SK-N-SH (cell line): ENCODE measurements at regions not wholly inside any gene's neighbourhood (a gene's known extent, or its start where the extent isn't known, plus 50 kb on each side); places are given as distances from the start of the nearest gene placed in this dataset.

Experiments
- CTCF ChIA-PET: fragments of 300-600, 350-600 bp; formaldehyde crosslinking; extraction: SDS; loops from one replicate; lab custom pipeline; 2021; lab: Yijun Ruan, JAX
- POLR2A ChIA-PET: fragments of 350-600 bp; sonication (Branson Sonifier 250); formaldehyde crosslinking; extraction: SDS; loops from one replicate; lab custom pipeline; 2020; ENCODE audit warnings: antibody characterized with exemption, inconsistent platforms; lab: Yijun Ruan, JAX
- DNase-seq: peaks from one replicate; pipeline ENCODE4 v3.0.0; 2012
- H2AFZ ChIP-seq: fragments of 200-600 bp; sonication (generic); 2 replicates; pipeline ENCODE4 v1.8.1; 2016; ENCODE audit warnings: antibody characterized with exemption, mild to moderate bottlenecking, low read depth
- H3F3A ChIP-seq: fragments of 200-600 bp; sonication (generic); replicated peaks from 2 replicates; pipeline ENCODE3; 2016; ENCODE audit warnings: antibody characterized with exemption, mild to moderate bottlenecking; ENCODE audit not compliant: insufficient read depth
- H3K27ac ChIP-seq, 2 experiments: fragments of 200-500 bp in 1 of 2; fragments of 200-600 bp in 1 of 2; sonication (Bioruptor generic) in 1 of 2; sonication (generic), shearing (Covaris generic) in 1 of 2; 2 replicates each; pipeline versions ENCODE4 v1.5.1 to v1.6.1; 2014 to 2016; ENCODE audit warnings: low read depth in 2 of 2, inconsistent platforms in 1 of 2, low read length in 1 of 2, mild to moderate bottlenecking in 1 of 2, mixed read lengths in 1 of 2
- H3K27me3 ChIP-seq: fragments of 200-600 bp; sonication (generic), shearing (Covaris generic); 2 replicates; pipeline ENCODE4 v1.6.1; 2016; ENCODE audit warnings: mixed run types; ENCODE audit not compliant: insufficient read depth
- H3K36me3 ChIP-seq, 2 experiments: fragments of 200-500 bp in 1 of 2; fragments of 200-600 bp in 1 of 2; sonication (Bioruptor generic) in 1 of 2; sonication (generic) in 1 of 2; replicated peaks in 1 of 2; 2 replicates each; pipeline versions ENCODE3 to v1.5.1; 2014 to 2016; ENCODE audit warnings: low read length in 1 of 2, mild to moderate bottlenecking in 1 of 2; ENCODE audit not compliant: insufficient read depth in 2 of 2, control insufficient read depth in 1 of 2
- H3K4me1 ChIP-seq, 2 experiments: fragments of 200-500 bp in 1 of 2; fragments of 200-600 bp in 1 of 2; sonication (Bioruptor generic) in 1 of 2; sonication (generic), shearing (Covaris generic) in 1 of 2; 2 replicates each; pipeline versions ENCODE4 v1.5.1 to v1.6.1; 2014 to 2016; ENCODE audit warnings: low read depth in 1 of 2, low read length in 1 of 2, mixed run types in 1 of 2; ENCODE audit not compliant: insufficient read depth in 2 of 2, control insufficient read depth in 1 of 2
- H3K4me2 ChIP-seq: fragments of 200-600 bp; sonication (generic), shearing (Covaris generic); 2 replicates; pipeline ENCODE4 v1.6.1; 2017; ENCODE audit warnings: mixed run types
- H3K4me3 ChIP-seq, 2 experiments: fragments of 200-500 bp in 1 of 2; fragments of 200-600 bp in 1 of 2; sonication (Bioruptor generic) in 1 of 2; sonication (generic), shearing (Covaris generic) in 1 of 2; 2 replicates each; pipeline versions ENCODE4 v1.5.1 to v1.8.1; 2014 to 2016; ENCODE audit warnings: low read depth in 2 of 2, inconsistent platforms in 1 of 2, low read length in 1 of 2, mild to moderate bottlenecking in 1 of 2, mixed read lengths in 1 of 2, moderate library complexity in 1 of 2
- H3K79me2 ChIP-seq: fragments of 200-600 bp; sonication (generic); 2 replicates; pipeline ENCODE4 v1.8.1; 2017; ENCODE audit warnings: mild to moderate bottlenecking; ENCODE audit not compliant: insufficient read depth
- H3K9ac ChIP-seq: fragments of 200-600 bp; sonication (generic); 2 replicates; pipeline ENCODE4 v1.6.1; 2017; ENCODE audit warnings: mixed run types
- H3K9me2 ChIP-seq: fragments of 200-600 bp; sonication (generic); 2 replicates; pipeline ENCODE4 v1.6.1; 2017; ENCODE audit warnings: mixed run types
- H3K9me3 ChIP-seq: fragments of 200-600 bp; sonication (generic); 2 replicates; pipeline ENCODE4 v1.6.1; 2017; ENCODE audit warnings: mixed run types, mild to moderate bottlenecking, moderate library complexity
- H4K20me1 ChIP-seq: fragments of 200-600 bp; sonication (generic); 2 replicates; pipeline ENCODE4 v1.6.1; 2017; ENCODE audit warnings: mild to moderate bottlenecking, mixed run types; ENCODE audit not compliant: insufficient read depth
- CHD2 ChIP-seq: fragments of 150-350 bp; IDR thresholded peaks from 2 replicates; pipeline ENCODE4 v1.6.1; 2018; ENCODE audit warnings: low read length; ENCODE audit not compliant: partially characterized antibody
- ELF1 ChIP-seq: IDR thresholded peaks from 2 replicates; pipeline ENCODE4 v1.4.0; 2012
- EP300 ChIP-seq, 2 experiments: IDR thresholded peaks; 2 replicates each; pipeline versions ENCODE4 v1.4.0 to v1.6.1; 2012; ENCODE audit warnings: borderline replicate concordance in 1 of 2, low read depth in 1 of 2, low read length in 1 of 2
- EZH2phosphoT487 ChIP-seq: fragments of 200-600 bp; sonication (generic); IDR thresholded peaks from 2 replicates; pipeline ENCODE4 v1.6.1; 2017; ENCODE audit warnings: low read depth, mixed run types, mild to moderate bottlenecking, antibody characterized with exemption, moderate library complexity, borderline replicate concordance
- FOSL2 ChIP-seq: IDR thresholded peaks from 2 replicates; pipeline ENCODE4 v1.4.0; 2012; ENCODE audit warnings: low read depth, mild to moderate bottlenecking, moderate library complexity, borderline replicate concordance
- FOXJ3 ChIP-seq: sonication (generic); formaldehyde crosslinking; IDR thresholded peaks from 2 replicates; pipeline ENCODE4 v1.5.1; 2020; ENCODE audit warnings: mild to moderate bottlenecking, missing genetic modification reagents
- GABPA ChIP-seq: IDR thresholded peaks from 2 replicates; pipeline ENCODE4 v1.4.0; 2012; ENCODE audit warnings: low read depth, mild to moderate bottlenecking
- JUND ChIP-seq: IDR thresholded peaks from 2 replicates; pipeline ENCODE4 v1.4.0; 2012
- MEF2A ChIP-seq: IDR thresholded peaks from 2 replicates; pipeline ENCODE4 v1.4.0; 2012; ENCODE audit warnings: low read depth, borderline replicate concordance
- NFIC ChIP-seq: IDR thresholded peaks from 2 replicates; pipeline ENCODE4 v1.4.0; 2012; ENCODE audit warnings: borderline replicate concordance
- NRF1 ChIP-seq: IDR thresholded peaks from 2 replicates; pipeline ENCODE4 v1.6.1; 2012; ENCODE audit warnings: low read depth, mild to moderate bottlenecking, low read length
- POLR2AphosphoS5 ChIP-seq: IDR thresholded peaks from 2 replicates; pipeline ENCODE4 v1.6.1; 2012; ENCODE audit warnings: low read depth, low read length
- RAD21 ChIP-seq: IDR thresholded peaks from 2 replicates; pipeline ENCODE4 v1.6.1; 2012; ENCODE audit warnings: mild to moderate bottlenecking, low read length
- RXRA ChIP-seq: IDR thresholded peaks from 2 replicates; pipeline ENCODE4 v1.4.0; 2012; ENCODE audit warnings: low read depth, mild to moderate bottlenecking, borderline replicate concordance
- TAF1 ChIP-seq: IDR thresholded peaks from 2 replicates; pipeline ENCODE4 v1.6.1; 2012; ENCODE audit warnings: low read depth, mild to moderate bottlenecking, low read length, moderate library complexity, borderline replicate concordance
- TEAD4 ChIP-seq: IDR thresholded peaks from 2 replicates; pipeline ENCODE4 v1.4.0; 2012; ENCODE audit warnings: mild to moderate bottlenecking, borderline replicate concordance; ENCODE audit not compliant: insufficient read depth
- whole genome bisulfite sequencing: methylation state at CpG from one replicate; pipeline ENCODE4 v1.1.6; 2017; ENCODE audit warnings: low lambda C conversion rate; 5-methylcytosine and 5-hydroxymethylcytosine counted together
- TF ChIP-seq, protein P1 (sequence below): IDR thresholded peaks from 2 replicates; pipeline ENCODE4 v1.4.0; 2012; ENCODE audit warnings: low read depth, borderline replicate concordance
- TF ChIP-seq, protein P2 (sequence below): IDR thresholded peaks from 2 replicates; pipeline ENCODE4 v1.4.0; 2012; ENCODE audit warnings: low read depth
- TF ChIP-seq, protein P3 (sequence below): fragments of 150-350 bp; IDR thresholded peaks from 2 replicates; pipeline ENCODE4 v1.6.1; 2016; ENCODE audit warnings: mild to moderate bottlenecking, low read depth, low read length
- TF ChIP-seq, protein P4 (sequence below): fragments of 150-350 bp; IDR thresholded peaks from 2 replicates; pipeline ENCODE4 v1.6.1; 2017; ENCODE audit warnings: antibody characterized with exemption, low read length, low read depth, borderline replicate concordance

DNA sequence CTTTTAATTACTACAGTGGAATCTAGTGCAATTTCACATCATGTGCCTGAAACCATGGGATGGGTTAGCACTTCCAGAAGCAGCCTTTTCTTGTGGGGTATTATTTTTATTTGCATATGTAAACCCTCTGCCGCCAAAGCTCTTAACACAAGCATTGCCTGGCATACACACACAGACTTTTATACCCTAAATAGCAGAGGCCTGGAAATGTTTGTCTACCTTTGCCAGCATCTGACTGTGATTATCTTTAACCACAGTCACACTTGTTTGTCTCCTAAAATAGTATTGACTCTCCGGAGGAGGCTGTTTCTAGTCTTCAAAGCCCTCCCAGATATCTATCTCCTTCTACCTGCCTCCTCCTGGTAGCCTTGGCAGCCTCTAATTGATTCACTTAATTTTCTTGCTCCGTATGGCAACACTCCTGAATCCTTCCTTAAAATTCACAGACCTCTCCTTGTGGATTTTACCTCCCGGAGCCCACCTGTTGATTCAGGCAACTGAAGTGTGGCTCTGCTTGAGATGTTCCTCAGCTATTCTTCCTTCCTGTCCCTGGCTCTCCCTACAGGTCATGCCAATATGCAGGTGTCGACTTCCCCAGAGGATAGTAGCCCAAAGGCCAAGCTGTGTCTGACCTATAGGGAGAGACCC is 127.1 kb upstream of the UMPS start (continued):
- TF ChIP-seq NFIC (no peak), POLR2AphosphoS5 (no peak)
- TF ChIP-seq, protein P1, sequence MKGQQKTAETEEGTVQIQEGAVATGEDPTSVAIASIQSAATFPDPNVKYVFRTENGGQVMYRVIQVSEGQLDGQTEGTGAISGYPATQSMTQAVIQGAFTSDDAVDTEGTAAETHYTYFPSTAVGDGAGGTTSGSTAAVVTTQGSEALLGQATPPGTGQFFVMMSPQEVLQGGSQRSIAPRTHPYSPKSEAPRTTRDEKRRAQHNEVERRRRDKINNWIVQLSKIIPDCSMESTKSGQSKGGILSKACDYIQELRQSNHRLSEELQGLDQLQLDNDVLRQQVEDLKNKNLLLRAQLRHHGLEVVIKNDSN, result no peak

DNA sequence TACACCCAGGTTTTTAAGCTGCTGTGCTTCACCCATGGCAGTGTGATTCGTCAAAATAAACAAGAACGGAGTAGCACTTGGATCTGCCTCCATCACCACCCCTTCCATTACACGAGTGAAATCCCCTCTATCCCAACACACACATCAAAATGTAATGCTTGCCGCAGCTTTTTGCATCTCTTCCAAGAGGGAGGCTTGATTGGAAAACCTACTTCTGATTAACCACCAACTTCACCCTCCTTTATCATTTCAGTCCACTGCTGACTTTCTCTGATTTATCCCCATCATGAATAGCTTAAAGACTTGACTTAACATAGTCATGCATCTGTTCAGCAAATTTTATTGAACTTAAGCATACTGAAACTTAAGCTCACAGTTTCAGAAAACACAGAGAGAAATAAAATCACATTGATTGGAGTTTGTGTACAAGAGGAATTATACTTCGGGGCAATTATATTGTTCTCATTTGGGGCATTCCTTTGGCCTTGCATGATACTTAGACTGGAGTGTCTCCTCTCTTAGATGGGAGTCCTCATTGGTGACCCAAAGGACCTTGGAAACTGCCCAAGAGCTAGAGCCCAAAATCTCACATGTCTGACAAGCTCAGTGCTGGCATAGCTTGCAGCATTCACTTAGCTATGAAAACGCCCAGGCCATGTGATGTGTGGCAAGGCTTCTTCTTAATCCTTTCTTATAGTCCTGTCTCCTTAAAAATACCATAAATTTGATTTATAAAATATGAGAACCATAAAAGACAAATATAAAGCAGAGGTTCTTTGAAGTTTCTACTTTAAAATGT is 124.3 kb upstream of the UMPS start:
- ChIA-PET CTCF (interaction anchor here (0.9 to 1.5 kb wide), 2 partner anchors 16 to 30 kb away, joined by 3 read pairs; no protein-coding TSS in a partner anchor), POLR2A (no interaction called here)
- Histone ChIP-seq H3K27me3 (no peaks in the 10 kb centered on the region), H3F3A (no peaks in the 10 kb centered on the region), H3K4me1 (no peaks in the 10 kb centered on the region), H4K20me1 (no peaks in the 10 kb centered on the region), H3K4me2 (no peak overlapping the region), H3K36me3 (no peaks in the 10 kb centered on the region), H3K79me2 (no peaks in the 10 kb centered on the region), H3K9ac (no peak overlapping the region), H3K9me3 (no peaks in the 10 kb centered on the region), H2AFZ (no peak overlapping the region), H3K27ac (no peak overlapping the region), H3K4me3 (no peak overlapping the region), H3K9me2 (no peaks in the 10 kb centered on the region)
- DNase-seq, result no peak
- TF ChIP-seq, protein P2, sequence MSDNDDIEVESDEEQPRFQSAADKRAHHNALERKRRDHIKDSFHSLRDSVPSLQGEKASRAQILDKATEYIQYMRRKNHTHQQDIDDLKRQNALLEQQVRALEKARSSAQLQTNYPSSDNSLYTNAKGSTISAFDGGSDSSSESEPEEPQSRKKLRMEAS, result no peak
- no peak for TF ChIP-seq EP300 (IDR thresholded peaks at IDR 0.05; ENCODE audit: borderline replicate concordance in 1 of 2, low read depth in 1 of 2, low read length in 1 of 2)
- no peak for TF ChIP-seq FOXJ3 (CRISPR knock-in tag)
- no peak for TF ChIP-seq POLR2AphosphoS5
- TF ChIP-seq, protein P1, result no peak
- TF ChIP-seq MEF2A, result no peak
- no peak for TF ChIP-seq TEAD4
- TF ChIP-seq NRF1, result no peak
- no peak for TF ChIP-seq TAF1
- no peak for TF ChIP-seq ELF1
- TF ChIP-seq, protein P3, sequence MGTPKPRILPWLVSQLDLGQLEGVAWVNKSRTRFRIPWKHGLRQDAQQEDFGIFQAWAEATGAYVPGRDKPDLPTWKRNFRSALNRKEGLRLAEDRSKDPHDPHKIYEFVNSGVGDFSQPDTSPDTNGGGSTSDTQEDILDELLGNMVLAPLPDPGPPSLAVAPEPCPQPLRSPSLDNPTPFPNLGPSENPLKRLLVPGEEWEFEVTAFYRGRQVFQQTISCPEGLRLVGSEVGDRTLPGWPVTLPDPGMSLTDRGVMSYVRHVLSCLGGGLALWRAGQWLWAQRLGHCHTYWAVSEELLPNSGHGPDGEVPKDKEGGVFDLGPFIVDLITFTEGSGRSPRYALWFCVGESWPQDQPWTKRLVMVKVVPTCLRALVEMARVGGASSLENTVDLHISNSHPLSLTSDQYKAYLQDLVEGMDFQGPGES, result no peak
- no peak for TF ChIP-seq FOSL2
- no peak for TF ChIP-seq GABPA
- no peak for TF ChIP-seq RXRA
- TF ChIP-seq NFIC, result no peak
- TF ChIP-seq EZH2phosphoT487, result no peak
- TF ChIP-seq JUND, result no peak
- TF ChIP-seq RAD21, result no peak
- no peak for TF ChIP-seq CHD2
- TF ChIP-seq, protein P4, sequence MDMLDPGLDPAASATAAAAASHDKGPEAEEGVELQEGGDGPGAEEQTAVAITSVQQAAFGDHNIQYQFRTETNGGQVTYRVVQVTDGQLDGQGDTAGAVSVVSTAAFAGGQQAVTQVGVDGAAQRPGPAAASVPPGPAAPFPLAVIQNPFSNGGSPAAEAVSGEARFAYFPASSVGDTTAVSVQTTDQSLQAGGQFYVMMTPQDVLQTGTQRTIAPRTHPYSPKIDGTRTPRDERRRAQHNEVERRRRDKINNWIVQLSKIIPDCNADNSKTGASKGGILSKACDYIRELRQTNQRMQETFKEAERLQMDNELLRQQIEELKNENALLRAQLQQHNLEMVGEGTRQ, result no peak
- WGBS, result 70% methylated on average over 6 of the region's 6 CpGs
